ENCODE measurements at regions not wholly inside any gene's neighbourhood (a gene's known extent, or its start where the extent isn't known, plus 50 kb on each side); places are given as distances from the start of the nearest gene placed in this dataset.

DNA sequence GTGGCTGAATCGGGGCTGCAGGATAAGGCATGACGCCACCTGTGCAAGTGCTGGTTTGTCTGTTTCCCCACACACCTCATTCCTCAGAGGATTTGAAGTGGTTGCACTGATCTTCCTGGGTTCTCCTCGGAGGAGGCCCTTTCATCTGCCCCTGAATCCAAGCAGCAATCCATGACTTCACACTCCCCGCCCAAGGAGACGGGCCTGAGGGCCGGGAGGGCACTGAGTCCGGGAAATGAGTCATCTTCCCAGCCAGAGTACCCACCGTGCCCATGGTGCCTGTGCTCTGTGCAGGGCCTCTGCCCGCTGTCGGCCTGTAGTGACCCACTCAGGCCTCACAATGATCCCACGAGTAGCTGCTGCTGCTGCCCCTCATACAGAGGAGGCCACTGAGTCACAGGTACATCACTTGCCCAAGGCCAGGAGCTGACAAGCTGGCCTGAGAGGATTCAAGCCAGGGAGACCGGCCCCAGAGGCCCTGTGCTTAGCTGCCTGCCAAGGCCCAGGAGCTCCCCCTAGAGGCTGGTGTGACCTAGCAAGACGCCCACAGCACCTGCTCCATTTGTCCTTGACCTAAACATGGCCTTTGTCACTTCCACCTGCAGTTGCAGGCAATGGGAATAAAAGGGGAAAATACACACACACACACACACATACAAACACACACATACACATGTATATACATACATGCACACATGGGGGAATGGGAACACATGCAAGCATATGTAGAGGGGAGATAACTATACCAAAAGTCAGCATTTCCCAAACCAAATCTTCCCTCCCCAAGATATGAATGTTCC is 240.0 kb downstream of the C16orf95 start:
- FAIRE-seq, result no peak

DNA sequence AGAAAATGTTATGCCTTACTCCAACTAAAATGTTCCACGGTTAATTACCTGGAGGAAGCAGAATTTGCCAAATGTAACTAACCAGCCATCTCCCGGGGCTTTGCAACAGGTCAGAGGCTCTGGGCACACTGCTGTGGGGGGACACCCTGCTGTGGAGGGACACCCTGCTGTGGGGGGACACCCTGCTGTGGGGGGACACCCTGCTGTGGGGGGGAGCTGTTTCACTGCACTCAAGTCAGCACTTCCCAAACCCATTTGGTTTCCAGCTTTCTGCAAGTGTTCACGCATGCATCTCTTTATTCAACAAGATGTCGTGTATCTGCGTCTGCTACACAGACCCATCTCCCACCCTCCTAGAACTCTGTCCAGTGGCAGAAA is 239.5 kb downstream of the C16orf95 start:
- FAIRE-seq, result no peak

DNA sequence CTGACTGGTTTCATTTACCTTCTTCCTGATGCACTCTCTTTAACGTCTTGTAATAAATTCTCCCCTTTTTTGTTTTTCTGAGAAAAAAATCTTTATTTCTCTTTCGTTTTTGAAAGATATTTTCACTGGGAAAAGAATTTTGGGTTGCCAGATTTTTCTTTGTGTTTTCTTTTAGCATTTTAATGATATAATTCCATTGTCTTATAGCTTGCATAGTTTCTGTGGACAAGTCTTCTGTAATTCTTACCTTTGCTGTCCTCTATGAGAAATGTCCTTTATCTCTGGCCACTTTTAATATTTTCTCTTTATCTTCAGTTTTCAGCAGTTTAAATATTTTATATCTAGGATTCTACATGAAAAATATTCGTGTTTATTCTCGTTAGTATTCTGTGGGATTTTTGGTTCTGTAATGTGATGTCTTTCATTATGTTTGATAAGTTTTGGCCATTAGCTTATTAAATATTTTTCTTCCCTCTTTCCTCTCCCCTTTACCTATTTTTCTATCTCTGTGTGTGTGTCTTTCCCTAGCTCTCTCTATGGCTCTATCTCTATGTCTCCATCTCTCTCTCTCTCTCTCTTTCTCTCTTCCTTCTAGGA is 236.5 kb downstream of the C16orf95 start:
- no peak for FAIRE-seq

DNA sequence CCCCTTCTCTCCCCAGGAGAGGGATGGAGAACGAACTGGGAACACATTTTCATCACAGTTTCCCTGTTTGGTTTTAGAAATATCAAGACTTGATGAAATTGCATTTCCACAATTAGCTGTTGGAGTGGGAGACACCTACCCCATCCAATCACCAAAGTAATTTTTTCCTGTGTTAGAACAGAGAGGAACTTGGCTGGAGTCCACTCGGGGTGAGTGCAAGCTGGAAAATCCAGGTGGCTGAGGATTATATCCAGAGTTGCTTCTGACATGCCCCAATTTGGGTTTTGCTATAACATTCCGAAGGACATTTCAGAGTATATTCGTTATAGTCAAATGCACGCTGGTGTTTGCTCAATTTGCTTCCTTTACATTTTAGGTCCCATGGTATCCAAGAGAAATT is 231.8 kb downstream of the C16orf95 start:
- FAIRE-seq, result no peak

DNA sequence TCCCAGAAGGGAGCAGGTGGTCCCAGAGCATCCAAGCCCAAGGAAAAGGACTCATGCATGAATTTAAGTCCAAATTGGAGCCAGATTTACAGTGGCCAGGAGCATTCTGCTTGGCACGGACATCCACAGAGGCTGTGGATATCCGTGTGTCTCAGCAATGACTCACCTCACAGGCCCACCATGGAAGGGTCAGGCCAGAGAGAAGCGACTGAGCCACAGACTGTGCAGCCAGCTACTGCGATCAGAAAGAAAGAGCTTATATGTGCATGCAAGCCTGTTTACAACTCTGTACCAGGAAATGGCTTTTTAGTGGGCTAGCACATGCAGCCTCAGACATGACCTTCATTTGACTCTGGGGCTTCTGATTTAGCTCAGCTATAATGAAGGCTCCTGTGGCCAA is 231.0 kb downstream of the C16orf95 start:
- FAIRE-seq, result no peak

DNA sequence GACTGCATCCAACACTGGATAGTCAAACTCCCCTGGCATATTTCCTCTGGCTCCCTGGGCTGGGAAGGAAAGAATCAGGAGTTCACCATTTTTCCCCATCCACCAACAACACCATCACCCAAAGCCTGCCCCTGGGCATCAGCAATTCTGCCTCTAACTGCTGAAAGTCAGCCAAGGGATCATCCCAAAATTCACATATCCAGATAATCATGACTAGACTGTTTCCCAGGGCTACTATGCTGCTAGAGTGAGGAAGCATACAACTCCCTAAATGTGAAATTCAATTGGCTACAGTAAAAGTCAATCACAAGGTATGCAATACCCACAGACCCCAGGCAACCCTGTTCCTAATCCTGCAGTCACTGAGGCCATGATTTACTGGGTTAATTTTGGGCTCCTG is 230.6 kb downstream of the C16orf95 start:
- no peak for FAIRE-seq

DNA sequence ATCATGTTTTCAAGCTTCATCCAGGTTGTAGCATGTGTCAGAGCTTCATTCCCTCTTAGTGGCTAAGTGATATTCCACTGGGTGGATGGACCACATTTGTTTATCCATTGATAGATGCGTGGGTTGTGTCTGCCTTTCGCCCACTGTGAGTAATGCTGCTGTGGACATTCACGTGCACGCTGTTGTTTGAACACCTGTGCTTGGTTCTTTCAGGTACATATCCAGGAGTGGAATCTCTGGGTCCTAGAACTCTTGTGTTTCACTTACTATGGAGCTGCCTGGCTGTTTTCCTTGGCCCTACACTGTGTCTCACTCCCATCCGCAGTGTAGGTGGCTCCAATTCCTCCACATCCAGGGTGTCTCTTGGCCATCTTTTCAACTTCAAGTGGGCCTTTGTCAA is 224.2 kb downstream of the C16orf95 start:
- no peak for FAIRE-seq

DNA sequence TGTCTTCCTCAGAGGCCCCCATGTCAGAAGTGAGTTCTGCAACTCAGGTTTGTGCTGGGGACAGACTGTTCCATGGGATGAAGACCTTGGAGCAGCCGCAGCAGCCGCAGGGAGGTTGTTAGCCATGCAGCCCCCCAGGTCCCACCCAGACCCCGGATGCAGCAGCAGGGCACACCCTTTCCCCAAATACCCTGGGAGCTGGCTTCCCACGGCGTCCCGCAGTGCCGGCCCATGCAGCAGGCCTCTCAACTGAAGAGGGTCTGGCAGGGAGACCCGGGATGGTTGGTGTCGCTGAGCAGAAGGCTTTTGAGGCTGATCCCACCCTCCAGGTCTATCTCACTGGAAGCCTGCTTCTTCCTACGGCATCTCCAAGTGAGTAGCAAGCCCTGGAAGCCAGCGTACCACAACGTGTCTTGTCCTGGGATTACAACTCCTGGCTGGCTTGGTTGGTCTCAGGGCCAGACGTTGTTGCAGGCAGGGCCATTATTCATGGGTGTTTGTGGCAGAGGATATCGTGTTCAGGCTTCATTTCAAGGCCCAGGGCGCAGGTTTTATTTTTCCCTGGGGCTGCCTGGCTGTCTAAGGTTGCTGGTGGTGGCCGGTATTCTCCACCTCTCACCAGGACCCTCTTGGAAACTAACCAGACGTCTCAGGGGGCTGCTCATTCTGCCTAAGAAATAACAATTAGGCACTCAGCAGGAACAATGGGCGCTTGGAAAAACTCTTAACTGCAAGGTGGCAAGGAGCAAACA is 223.2 kb downstream of the C16orf95 start:
- FAIRE-seq, result no peak

DNA sequence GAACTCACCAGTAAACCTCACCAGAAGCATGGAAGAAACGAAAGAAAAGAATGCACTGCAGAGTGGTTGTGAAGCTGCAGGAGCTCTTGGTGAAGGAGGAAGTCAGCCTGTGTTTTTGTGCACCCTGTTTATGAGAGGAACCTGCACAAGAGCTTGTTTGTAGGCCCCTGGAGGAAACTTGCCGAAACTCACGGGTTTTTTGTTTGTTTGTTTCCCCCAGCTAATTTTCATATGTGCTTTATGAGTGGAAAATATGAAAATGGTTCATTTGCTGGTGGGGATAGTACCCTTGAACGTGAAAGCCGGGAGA is 222.7 kb downstream of the C16orf95 start:
- FAIRE-seq, result no peak

DNA sequence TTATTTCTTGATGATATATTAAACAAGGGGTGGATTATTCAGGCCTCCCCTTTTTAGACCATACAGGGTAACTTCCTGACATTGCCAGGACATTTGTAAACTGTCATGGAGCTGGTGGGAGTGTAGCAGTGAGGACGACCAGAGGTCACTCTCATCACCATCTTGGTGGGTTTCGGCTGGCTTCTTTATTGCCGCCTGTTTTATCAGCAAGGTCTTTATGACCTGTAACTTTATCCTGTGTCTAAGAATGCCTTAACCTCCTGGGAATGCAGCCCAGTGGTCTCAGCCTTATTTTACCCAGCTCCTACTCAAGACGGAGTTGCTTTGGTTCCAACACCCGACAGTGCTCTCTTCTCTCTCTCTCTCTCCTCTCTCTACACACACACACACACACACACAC is 221.9 kb downstream of the C16orf95 start:
- no peak for FAIRE-seq

DNA sequence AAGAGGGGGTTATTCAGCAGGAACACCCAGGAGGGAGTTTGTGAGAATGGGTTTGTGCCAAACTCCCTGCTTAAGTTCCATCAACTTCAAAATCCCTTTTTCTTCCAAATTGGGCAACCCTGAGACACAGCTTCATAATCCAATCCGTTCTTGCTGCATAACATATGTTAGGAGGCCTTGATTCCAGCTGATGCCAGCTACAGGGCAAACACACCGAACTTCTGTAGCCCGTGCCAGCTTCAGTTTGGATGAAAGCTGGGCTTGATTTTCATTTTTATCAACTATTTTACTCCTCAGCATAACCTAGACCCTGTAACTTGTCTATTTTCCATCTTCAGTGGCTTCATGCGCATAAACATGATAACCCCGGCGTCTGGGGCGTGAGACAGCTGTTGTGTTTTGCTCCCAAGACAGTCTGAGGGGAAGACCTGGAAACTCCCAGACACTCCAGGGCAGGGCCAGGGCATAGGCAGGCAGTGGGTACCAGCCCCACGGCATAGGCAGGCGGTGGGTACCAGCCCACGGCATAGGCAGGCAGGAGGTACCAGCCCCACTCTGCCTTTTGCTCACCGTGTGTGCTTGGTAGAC is 220.4 kb downstream of the C16orf95 start:
- FAIRE-seq, result no peak

DNA sequence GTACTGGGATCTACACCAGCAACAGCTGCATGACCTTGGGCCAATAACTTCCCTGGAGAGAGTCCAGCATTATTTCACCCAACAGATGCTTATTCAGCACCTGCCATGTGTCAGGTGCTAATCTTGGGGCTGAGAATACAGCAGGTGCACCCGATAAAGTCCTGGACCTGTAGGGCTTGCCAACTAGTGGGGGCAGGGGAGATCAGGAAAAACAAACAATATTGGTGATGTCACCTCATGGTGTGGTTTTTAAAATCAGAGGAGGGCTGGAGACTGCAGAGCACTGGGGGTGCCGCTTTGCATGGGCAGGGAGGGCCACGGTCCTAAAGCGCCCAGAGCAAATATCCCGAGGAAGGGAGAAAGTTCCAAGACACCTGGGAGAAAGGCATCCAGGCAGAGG is 218.8 kb downstream of the C16orf95 start:
- FAIRE-seq, result no peak

DNA sequence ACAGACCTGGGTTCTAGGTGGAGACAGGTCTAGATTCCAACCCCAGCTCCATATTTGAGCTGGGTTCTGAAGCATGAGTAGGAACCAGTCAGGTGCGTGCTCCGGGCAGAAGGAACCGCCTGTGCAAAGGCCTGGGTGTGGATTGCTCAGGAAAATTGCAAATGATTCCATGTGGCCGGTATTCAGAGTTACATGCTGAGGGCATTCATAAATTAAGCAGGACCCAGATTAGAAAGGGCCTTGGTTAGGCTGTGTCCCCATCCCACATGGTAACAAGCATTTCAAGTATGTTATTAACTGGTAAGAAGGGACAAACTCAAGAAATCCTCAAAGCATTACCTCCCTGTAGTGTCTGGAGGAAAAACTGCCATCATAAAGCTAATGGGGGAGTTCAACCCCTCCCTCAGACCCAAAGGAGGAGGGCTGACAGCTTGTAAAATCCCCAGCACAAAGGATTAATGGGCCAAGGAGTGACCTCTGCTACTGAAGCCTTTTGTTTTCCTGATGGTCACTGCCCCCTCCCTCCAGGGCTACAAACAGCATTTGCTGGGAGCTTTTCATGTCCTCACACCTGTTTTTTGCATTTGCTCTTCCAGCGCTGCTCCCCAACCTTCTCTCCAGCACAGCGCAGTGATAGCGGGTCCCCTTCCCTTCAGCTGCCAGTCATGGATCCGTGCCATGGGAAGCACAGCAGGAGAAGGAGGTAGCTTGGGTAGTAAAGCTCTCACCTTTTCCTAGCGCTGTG is 218.0 kb downstream of the C16orf95 start:
- no peak for FAIRE-seq

DNA sequence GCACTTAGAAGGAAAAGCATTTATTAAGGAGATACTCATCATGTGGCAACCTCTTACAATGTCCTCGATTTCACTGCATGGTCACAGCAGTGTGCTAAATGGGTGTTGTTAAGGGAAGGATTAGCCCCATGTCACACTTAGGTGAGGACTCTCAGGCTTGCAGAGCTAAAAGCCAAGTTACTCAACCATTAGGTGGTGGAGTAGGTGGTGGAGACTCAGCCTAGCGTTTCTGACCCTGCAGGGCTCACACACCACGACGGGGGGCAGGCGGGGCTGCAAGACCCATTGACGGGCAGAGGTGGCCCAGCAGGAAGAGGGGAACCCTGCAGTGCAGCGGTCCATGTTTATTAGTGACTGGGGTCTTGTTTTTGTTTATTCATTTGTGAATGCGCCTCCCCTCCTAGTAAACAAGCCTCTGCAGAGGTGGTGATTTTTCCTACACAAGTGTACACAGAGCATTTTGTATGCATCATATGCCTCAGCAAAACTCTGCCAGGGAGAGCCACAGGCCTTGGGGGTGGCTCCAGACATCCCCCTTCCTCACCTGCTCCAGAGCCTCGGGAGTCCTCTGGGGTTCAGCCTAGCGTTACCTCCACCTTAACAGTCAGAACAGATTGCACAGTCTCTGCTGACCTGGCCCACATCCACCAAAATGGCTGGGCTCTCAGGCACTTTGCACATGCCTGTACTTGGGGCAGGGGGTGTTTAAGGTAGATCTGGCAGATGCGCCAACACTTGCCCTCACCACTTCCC is 216.7 kb downstream of the C16orf95 start:
- FAIRE-seq, result no peak

DNA sequence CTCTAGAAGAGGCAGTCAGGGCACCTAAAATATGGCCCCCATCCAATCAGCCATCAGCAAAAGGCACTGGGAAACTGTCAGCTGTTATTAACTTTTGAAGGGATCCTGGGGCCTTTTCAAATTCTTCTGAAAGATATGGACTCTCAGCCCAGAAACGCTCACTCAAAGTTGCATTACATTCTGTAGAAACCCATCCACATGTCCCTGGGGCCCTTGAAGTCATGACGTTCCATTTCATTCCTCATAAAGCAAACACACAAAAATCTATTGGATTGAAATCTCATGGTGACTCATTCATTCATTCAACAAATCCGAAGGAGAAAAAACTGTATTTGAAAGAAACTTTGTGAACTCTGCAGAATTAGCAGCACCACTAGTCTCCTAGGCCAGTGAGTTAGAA is 215.3 kb downstream of the C16orf95 start:
- no peak for FAIRE-seq

DNA sequence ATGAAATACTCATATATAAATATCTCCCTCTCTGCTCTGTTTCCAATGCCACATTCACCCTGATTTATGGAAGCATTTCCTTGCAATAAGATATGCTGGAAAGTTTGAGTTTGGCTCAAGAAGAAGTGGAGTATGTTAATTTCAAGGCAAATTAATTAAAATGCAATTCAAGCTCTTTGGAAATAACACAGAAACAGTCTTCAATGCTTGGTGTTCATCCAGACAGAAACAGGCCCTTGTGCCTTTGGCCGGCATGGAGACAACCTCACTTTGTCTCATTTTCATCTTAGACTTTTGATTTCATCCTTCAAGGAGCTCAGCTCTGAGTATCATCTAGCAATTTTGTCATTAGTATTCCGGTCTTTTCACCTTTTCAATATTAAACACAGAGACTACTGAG is 210.0 kb downstream of the C16orf95 start:
- no peak for FAIRE-seq

DNA sequence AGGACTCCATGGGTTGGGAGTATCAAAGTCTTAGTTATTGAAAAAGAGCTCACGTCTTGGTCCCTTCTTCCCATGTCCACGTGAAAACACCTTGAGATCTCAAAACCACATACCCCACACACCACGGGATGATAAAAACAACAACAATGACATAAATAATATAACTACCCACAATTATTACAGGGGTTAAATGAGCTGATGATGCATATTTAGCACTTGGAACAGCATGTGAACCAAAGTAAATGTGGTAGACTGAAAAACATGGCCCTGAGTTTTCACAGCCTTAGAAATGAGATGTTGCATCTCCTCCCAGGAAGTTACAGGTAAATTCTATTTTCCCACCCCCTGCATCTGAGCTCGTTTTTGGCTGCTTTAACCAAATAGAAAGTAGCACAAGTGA is 208.9 kb downstream of the C16orf95 start:
- FAIRE-seq, result no peak

DNA sequence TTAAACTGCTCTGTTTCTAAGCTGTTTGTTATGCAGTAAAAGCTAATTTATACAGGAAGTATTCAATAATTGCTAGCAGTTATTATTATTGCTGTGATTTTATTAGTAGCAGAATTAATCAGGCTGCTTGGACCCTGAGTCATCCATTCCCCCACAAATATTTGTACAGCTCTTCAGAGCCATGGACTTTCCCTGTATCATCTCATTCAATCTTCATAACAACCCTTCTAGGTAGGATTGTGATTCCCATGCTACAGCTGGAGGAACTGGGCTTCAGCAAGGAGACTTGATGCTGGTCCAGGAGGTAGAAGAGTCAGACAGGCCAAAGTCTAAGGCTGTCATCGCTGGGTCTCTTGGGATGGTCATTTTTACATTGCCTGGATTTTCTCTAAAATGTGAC is 208.3 kb downstream of the C16orf95 start:
- FAIRE-seq, result no peak

DNA sequence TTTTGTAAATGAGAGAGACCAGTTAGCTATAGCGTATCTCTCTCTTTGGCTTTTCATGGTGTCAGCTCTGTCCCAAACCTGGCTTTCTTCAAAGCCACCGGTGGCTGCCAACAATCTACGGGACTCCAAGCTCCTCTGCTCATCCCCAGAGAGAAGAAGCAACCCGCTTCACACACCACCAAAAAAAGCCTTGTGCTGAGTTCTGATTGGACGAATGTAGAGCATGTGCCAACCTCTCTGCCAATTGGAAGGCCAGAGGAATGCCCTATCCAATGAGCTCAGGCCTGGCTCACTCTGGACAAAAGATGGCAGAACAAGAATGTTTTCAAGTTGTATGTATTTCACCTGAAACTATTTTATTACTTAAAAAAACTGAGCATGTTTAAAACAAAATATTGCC is 202.4 kb downstream of the C16orf95 start:
- FAIRE-seq, result no peak

DNA sequence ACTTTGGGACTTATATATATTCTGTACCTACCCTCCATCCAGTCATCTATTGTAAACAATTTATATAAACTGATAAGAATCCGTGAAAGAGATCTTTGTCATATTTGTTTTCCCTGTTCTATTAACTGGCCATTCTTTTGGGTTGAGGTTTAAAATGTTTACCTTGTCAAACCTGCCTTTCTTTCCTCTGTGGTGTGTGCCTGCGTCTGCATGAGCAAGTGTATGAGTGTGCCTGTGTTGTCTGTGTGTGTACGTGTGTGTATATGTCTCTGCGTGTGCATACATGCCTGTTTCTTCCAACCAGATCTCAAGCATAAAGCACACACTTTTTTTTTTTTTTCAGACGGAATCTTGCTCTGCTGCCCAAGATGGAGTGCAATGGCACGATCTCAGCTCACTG is 201.5 kb downstream of the C16orf95 start:
- FAIRE-seq, result no peak

DNA sequence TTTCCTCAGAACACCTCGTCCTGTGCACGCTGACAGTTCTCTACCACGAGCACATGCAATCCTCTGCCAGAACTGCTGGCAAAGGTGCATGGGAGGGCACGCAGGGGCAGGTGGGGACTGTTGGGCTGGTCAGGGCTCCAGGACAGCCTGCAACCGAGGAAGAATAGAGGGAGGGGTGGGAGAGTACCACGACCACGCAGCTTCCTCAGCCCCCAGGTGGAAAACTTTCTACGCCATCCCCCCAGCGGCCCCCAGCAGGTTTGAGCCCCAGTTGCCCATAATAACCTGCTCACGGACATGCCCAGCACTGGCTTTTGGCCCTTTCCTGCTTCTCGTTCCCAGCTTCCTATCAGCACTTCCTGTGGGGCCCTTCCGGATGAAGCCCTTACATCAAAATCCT is 199.3 kb downstream of the C16orf95 start:
- FAIRE-seq, result no peak

DNA sequence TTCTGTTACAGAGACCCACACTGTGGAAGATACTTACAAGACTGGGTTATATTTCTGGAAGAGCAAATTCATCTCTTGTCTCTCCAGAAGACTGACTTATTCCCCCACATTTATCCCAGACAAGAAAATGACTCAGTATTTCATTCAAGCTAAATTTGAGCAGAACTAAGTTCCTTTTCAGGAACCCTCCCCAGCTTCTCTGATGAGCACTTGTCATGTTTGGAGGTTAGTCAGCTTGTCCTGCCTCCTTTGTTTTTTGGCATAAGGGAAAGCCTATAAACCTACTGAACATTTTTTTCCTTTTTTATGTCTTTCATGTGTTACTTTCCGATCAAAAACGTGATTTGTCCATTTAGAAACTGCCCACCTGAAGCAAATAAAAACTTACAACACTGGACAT is 198.0 kb downstream of the C16orf95 start:
- no peak for FAIRE-seq

Measured in colon (tissue), 2 donors.